Brain microvascular endothelial cell (primary cell): ENCODE measurements at regions not wholly inside any gene's neighbourhood (a gene's known extent, or its start where the extent isn't known, plus 50 kb on each side); places are given as distances from the start of the nearest gene placed in this dataset.
"Not testable (repeated sequence)": the region's sequence is repeated elsewhere in the genome, so short reads cannot be mapped to it uniquely, and the experiment has no call there.

Experiments used
- DNase-seq: peaks from one replicate; pipeline ENCODE4 v3.0.0-alpha.2; 2020
- H3K27ac ChIP-seq: fragments of 250-450 bp; sonication (Bioruptor Pico); 2 replicates; pipeline ENCODE4 v1.5.1; 2020; ENCODE audit warnings: mild to moderate bottlenecking, moderate library complexity
- H3K27me3 ChIP-seq: fragments of 250-450 bp; sonication (Bioruptor Pico); replicated peaks from 2 replicates; pipeline ENCODE4 v1.5.1; 2020; ENCODE audit warnings: mild to moderate bottlenecking
- H3K36me3 ChIP-seq: fragments of 250-450 bp; sonication (Bioruptor Pico); replicated peaks from 2 replicates; pipeline ENCODE4 v1.5.1; 2020; ENCODE audit warnings: mild to moderate bottlenecking
- H3K4me3 ChIP-seq: 2 replicates; pipeline ENCODE4 v1.5.1; 2011; ENCODE audit warnings: low read depth, mild to moderate bottlenecking, control low read depth, low read length, moderate library complexity
- CTCF ChIP-seq: IDR thresholded peaks from 2 replicates; pipeline ENCODE4 v1.5.1; 2011; ENCODE audit warnings: low read depth, mild to moderate bottlenecking, moderate library complexity, low read length, control low read depth, inconsistent platforms; ENCODE audit errors: missing control alignments
- in situ Hi-C: cut with HindIII; loops from 2 replicates; pipeline ENCODE4 v1.10.0; 2017; ENCODE audit warnings: low sequenced_read_pairs, low pct_ligation_motif_present

GRCh38 chr10:38209332-38209731, 115.2 kb downstream of the ZNF37A start:
- no peak for DNase-seq
- no peak for TF ChIP-seq CTCF
- Histone ChIP-seq H3K27me3 (no peaks in the 10 kb centered on the region), H3K4me3 (no peak overlapping the region), H3K27ac (no peak overlapping the region), H3K36me3 (no peaks in the 10 kb centered on the region)
- in situ Hi-C loops, result no loop called here

- H3K4me3 ChIP-seq, H3K27ac ChIP-seq, H3K36me3 ChIP-seq, DNase-seq, in situ Hi-C loops, H3K27me3 ChIP-seq: not testable (repeated sequence)
Measured at GRCh38 chr10:38209748-38210147, 115.6 kb downstream of the ZNF37A start.

GRCh38 chr10:38212460-38212859, 118.3 kb downstream of the ZNF37A start:
- no peaks in the 10 kb centered on the region for H3K27me3 ChIP-seq
- no peak overlapping the region for H3K27ac ChIP-seq
- no peak overlapping the region for H3K4me3 ChIP-seq
- in situ Hi-C loops, result no loop called here
- no peak for TF ChIP-seq CTCF
- H3K36me3 ChIP-seq, result no peaks in the 10 kb centered on the region
- no peak for DNase-seq

- Histone ChIP-seq H3K27me3 (no peaks in the 10 kb centered on the region), H3K36me3 (no peaks in the 10 kb centered on the region), H3K4me3 (no peak overlapping the region), H3K27ac (no peak overlapping the region)
- no peak for DNase-seq
- TF ChIP-seq CTCF, result no peak
- in situ Hi-C loops, result no loop called here
Measured at GRCh38 chr10:38226385-38226784, 132.2 kb downstream of the ZNF37A start.

GRCh38 chr10:38228394-38228793, 134.3 kb downstream of the ZNF37A start:
- H3K27ac ChIP-seq, result no peak overlapping the region
- no peaks in the 10 kb centered on the region for H3K36me3 ChIP-seq
- H3K27me3 ChIP-seq, result no peaks in the 10 kb centered on the region
- no peak overlapping the region for H3K4me3 ChIP-seq
- DNase-seq, result no peak
- no peak for TF ChIP-seq CTCF
- in situ Hi-C loops, result no loop called here

GRCh38 chr10:38238479-38238878, 144.3 kb downstream of the ZNF37A start:
- H3K27me3 ChIP-seq, H3K36me3 ChIP-seq, in situ Hi-C loops, H3K4me3 ChIP-seq, DNase-seq, H3K27ac ChIP-seq: not testable (repeated sequence)

GRCh38 chr10:38242061-38242649, 148.0 kb downstream of the ZNF37A start:
- in situ Hi-C loops, DNase-seq: not testable (repeated sequence)

GRCh38 chr10:38248113-38248512, 154.0 kb downstream of the ZNF37A start:
- not testable (repeated sequence) for H3K36me3 ChIP-seq

More at GRCh38 chr10:38242061-38242649, 148.0 kb downstream of the ZNF37A start:
- not testable (repeated sequence) for H3K36me3 ChIP-seq, H3K27ac ChIP-seq, H3K27me3 ChIP-seq, H3K4me3 ChIP-seq

GRCh38 chr10:38252551-38252950, 158.4 kb downstream of the ZNF37A start:
- DNase-seq, H3K4me3 ChIP-seq, H3K27me3 ChIP-seq, H3K36me3 ChIP-seq, in situ Hi-C loops, H3K27ac ChIP-seq: not testable (repeated sequence)

More at GRCh38 chr10:38248113-38248512, 154.0 kb downstream of the ZNF37A start:
- in situ Hi-C loops, H3K27me3 ChIP-seq, H3K27ac ChIP-seq, DNase-seq, H3K4me3 ChIP-seq: not testable (repeated sequence)

GRCh38 chr10:38267555-38267954, 173.4 kb downstream of the ZNF37A start:
- H3K36me3 ChIP-seq, H3K4me3 ChIP-seq, in situ Hi-C loops, H3K27ac ChIP-seq, DNase-seq, H3K27me3 ChIP-seq: not testable (repeated sequence)

GRCh38 chr10:38271031-38271430, 176.9 kb downstream of the ZNF37A start:
- H3K36me3 ChIP-seq, DNase-seq, H3K4me3 ChIP-seq, H3K27ac ChIP-seq, in situ Hi-C loops, H3K27me3 ChIP-seq: not testable (repeated sequence)
